22Rv1 (cell line): ENCODE measurements at regions not wholly inside any gene's neighbourhood (a gene's known extent, or its start where the extent isn't known, plus 50 kb on each side); places are given as distances from the start of the nearest gene placed in this dataset.

ENCODE experiments used
- ZFX ChIP-seq: fragments of 450-650 bp; IDR thresholded peaks from 2 replicates; pipeline ENCODE4 v1.6.1; 2017; ENCODE audit warnings: antibody characterized with exemption, borderline replicate concordance
- TF ChIP-seq, protein P1 (sequence below): fragments of 450-650 bp; IDR thresholded peaks from 2 replicates; pipeline ENCODE4 v1.5.1; 2017; ENCODE audit warnings: mild to moderate bottlenecking

DNA sequence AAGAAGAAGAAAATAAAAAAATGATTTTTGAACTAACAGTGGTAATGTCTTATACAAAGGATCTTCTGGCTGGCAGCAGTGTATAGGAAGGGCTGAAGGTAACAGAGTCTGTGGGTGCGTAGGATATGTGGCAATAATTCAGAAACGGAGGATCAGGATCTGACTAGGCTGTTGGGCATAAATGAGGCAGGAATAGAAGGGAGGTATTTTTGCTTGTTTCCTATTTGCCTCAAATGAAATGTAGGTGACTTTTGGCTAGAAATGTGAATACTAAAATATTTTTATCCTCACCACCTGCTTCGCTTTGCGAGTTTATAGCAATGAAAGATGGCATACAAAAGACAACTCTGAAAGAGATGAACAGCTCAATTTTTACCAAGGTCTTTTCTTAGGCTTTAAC, 1086.1 kb upstream of the CELF4 start:
- TF ChIP-seq, protein P1, sequence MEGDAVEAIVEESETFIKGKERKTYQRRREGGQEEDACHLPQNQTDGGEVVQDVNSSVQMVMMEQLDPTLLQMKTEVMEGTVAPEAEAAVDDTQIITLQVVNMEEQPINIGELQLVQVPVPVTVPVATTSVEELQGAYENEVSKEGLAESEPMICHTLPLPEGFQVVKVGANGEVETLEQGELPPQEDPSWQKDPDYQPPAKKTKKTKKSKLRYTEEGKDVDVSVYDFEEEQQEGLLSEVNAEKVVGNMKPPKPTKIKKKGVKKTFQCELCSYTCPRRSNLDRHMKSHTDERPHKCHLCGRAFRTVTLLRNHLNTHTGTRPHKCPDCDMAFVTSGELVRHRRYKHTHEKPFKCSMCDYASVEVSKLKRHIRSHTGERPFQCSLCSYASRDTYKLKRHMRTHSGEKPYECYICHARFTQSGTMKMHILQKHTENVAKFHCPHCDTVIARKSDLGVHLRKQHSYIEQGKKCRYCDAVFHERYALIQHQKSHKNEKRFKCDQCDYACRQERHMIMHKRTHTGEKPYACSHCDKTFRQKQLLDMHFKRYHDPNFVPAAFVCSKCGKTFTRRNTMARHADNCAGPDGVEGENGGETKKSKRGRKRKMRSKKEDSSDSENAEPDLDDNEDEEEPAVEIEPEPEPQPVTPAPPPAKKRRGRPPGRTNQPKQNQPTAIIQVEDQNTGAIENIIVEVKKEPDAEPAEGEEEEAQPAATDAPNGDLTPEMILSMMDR: no peak
- no peak for TF ChIP-seq ZFX
